Loucy (cell line): ENCODE measurements at regions not wholly inside any gene's neighbourhood (a gene's known extent, or its start where the extent isn't known, plus 50 kb on each side); places are given as distances from the start of the nearest gene placed in this dataset.

Experiments used
- H2AFZ ChIP-seq: fragments of 200-600 bp; sonication (generic); 2 replicates; pipeline ENCODE4 v1.6.0; 2016; ENCODE audit warnings: antibody characterized with exemption, mild to moderate bottlenecking, low read length, moderate library complexity
- H3F3A ChIP-seq: fragments of 200-600 bp; 2 replicates; pipeline ENCODE4 v1.6.0; 2016; ENCODE audit warnings: antibody characterized with exemption, low read depth, mild to moderate bottlenecking
- H3K27me3 ChIP-seq: fragments of 200-600 bp; sonication (generic); 2 replicates; pipeline ENCODE4 v1.6.1; 2014; ENCODE audit warnings: low read length, mild to moderate bottlenecking; ENCODE audit not compliant: insufficient read depth, poor library complexity, severe bottlenecking
- H3K36me3 ChIP-seq: fragments of 200-600 bp; sonication (generic); 2 replicates; pipeline ENCODE4 v1.6.1; 2016; ENCODE audit warnings: low read length; ENCODE audit not compliant: insufficient read depth
- H3K4me1 ChIP-seq: fragments of 200-600 bp; sonication (generic); 2 replicates; pipeline ENCODE4 v1.5.1; 2014; ENCODE audit warnings: low read length, mild to moderate bottlenecking; ENCODE audit not compliant: insufficient read depth, poor library complexity, severe bottlenecking
- H3K4me2 ChIP-seq: fragments of 200-600 bp; sonication (generic); 2 replicates; pipeline ENCODE4 v1.6.0; 2014; ENCODE audit warnings: antibody characterized with exemption, low read length, low read depth, mild to moderate bottlenecking; ENCODE audit not compliant: poor library complexity, severe bottlenecking
- H3K4me3 ChIP-seq: fragments of 200-600 bp; sonication (generic); 2 replicates; pipeline ENCODE4 v1.5.1; 2014; ENCODE audit warnings: low read length, mild to moderate bottlenecking, mixed read lengths; ENCODE audit not compliant: poor library complexity, severe bottlenecking
- H3K79me2 ChIP-seq: fragments of 200-600 bp; sonication (generic); 2 replicates; pipeline ENCODE4 v1.6.1; 2014; ENCODE audit warnings: low read length; ENCODE audit not compliant: insufficient read depth
- H3K9ac ChIP-seq: fragments of 200-600 bp; sonication (generic); 2 replicates; pipeline ENCODE4 v1.6.0; 2014; ENCODE audit warnings: mild to moderate bottlenecking, low read depth, low read length, moderate library complexity; ENCODE audit not compliant: poor library complexity, severe bottlenecking
- H3K9me2 ChIP-seq: fragments of 200-600 bp; sonication (generic); replicated peaks from 2 replicates; pipeline ENCODE4 v1.6.1; 2016; ENCODE audit warnings: low read depth, low read length, mixed read lengths
- H3K9me3 ChIP-seq: fragments of 200-600 bp; sonication (generic); 2 replicates; pipeline ENCODE4 v1.6.1; 2014; ENCODE audit warnings: mild to moderate bottlenecking, antibody characterized with exemption, low read length, low read depth; ENCODE audit not compliant: insufficient read depth
- H4K20me1 ChIP-seq: fragments of 200-600 bp; sonication (generic); 2 replicates; pipeline ENCODE4 v1.6.0; 2014; ENCODE audit warnings: antibody characterized with exemption, low read length, mild to moderate bottlenecking; ENCODE audit not compliant: insufficient read depth, poor library complexity, severe bottlenecking
- CTCF ChIP-seq: fragments of 200-600 bp; sonication (generic); conservative IDR thresholded peaks from 2 replicates; pipeline ENCODE4 v1.5.1; 2014; ENCODE audit warnings: mild to moderate bottlenecking, antibody characterized with exemption, low read length
- EZH2phosphoT487 ChIP-seq: fragments of 200-600 bp; IDR thresholded peaks from 2 replicates; pipeline ENCODE4 v1.6.1; 2018; ENCODE audit warnings: antibody characterized with exemption, mild to moderate bottlenecking, moderate library complexity, borderline replicate concordance

- no peaks in the 10 kb centered on the region for H3K36me3 ChIP-seq
- peaks cover 18% of the 10 kb centered on the region for H3K4me1 ChIP-seq
Observed at GRCh38 chr6:1551249-1551648, 58.5 kb upstream of the FOXC1 start.

GRCh38 chr6:1552296-1552761, 57.4 kb upstream of the FOXC1 start:
- Histone ChIP-seq H3K79me2 (peaks cover 5% of the 10 kb centered on the region; the same call in 1 of the 2 replicates), H3K9me3 (no peaks in the 10 kb centered on the region), H3K4me1 (peaks cover 18% of the 10 kb centered on the region), H2AFZ (no peak overlapping the region), H3K4me3 (no peak overlapping the region), H3K9ac (no peak overlapping the region), H3F3A (0 out of 2 replicates have a peak, but pooled peaks cover 3% of the 10 kb centered on the region), H4K20me1 (no peaks in the 10 kb centered on the region), H3K9me2 (no peaks in the 10 kb centered on the region), H3K27me3 (no peaks in the 10 kb centered on the region), H3K36me3 (no peaks in the 10 kb centered on the region), H3K4me2 (no peak overlapping the region)
- no peak for TF ChIP-seq EZH2phosphoT487
- TF ChIP-seq CTCF = peak; percentile 69

More at GRCh38 chr6:1551249-1551648, 58.5 kb upstream of the FOXC1 start:
- H3K9me2 ChIP-seq = no peaks in the 10 kb centered on the region
- peaks cover 2% of the 10 kb centered on the region; the same call in 1 of the 2 replicates for H3K9me3 ChIP-seq
- peaks cover 5% of the 10 kb centered on the region; the same call in 1 of the 2 replicates for H3K79me2 ChIP-seq
- H3K27me3 ChIP-seq = no peaks in the 10 kb centered on the region
- H2AFZ ChIP-seq = no peak overlapping the region
- TF ChIP-seq CTCF = no peak
- TF ChIP-seq EZH2phosphoT487 = no peak
- H3F3A ChIP-seq = 0 out of 2 replicates have a peak, but pooled peaks cover 3% of the 10 kb centered on the region
- no peak overlapping the region for H3K4me3 ChIP-seq
- no peaks in the 10 kb centered on the region for H4K20me1 ChIP-seq
- no peak overlapping the region for H3K9ac ChIP-seq
- no peak overlapping the region for H3K4me2 ChIP-seq

- no peaks in the 10 kb centered on the region for H3K9me2 ChIP-seq
Observed at GRCh38 chr6:1553562-1554083, 56.1 kb upstream of the FOXC1 start.

More at GRCh38 chr6:1553562-1554083, 56.1 kb upstream of the FOXC1 start:
- Histone ChIP-seq H3K9me3 (no peaks in the 10 kb centered on the region), H3F3A (0 out of 2 replicates have a peak, but pooled peaks cover 3% of the 10 kb centered on the region), H2AFZ (no peak overlapping the region), H3K4me1 (peaks cover 18% of the 10 kb centered on the region), H3K9ac (peak overlapping the region; percentile 89), H3K4me2 (peak overlapping the region; percentile 85), H3K4me3 (peak overlapping the region; percentile 78), H4K20me1 (no peaks in the 10 kb centered on the region), H3K79me2 (peaks cover 5% of the 10 kb centered on the region; the same call in 1 of the 2 replicates), H3K27me3 (no peaks in the 10 kb centered on the region), H3K36me3 (no peaks in the 10 kb centered on the region)
- TF ChIP-seq EZH2phosphoT487 (no peak), CTCF (no peak)
